Brain pericyte (primary cell): ENCODE measurements at regions not wholly inside any gene's neighbourhood (a gene's known extent, or its start where the extent isn't known, plus 50 kb on each side); places are given as distances from the start of the nearest gene placed in this dataset.

Experiments
- DNase-seq: peaks from one replicate; pipeline ENCODE4 v3.0.0-alpha.2; 2012; ENCODE audit warnings: low read depth, low spot score

DNA sequence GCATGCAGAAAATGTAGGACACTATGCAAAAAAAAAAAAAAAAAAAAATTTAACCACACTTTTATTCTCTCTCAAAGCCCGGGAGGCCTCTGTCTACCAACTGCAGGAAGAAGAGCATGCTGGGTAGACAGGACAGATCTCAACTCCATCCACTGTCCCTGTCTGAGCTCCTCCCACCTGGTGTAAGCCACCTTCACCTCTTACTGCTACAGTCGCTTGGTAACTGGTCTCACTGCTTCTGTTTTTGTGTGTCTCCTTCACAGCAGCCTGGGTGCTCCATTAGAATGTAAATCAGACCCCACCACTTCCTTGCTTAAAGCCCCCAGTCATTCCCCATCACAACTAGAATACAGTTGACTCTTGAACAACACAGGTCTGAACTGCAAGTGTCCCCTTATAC, 115.1 kb upstream of the PROK2 start:
- DNase-seq: no peak

DNA sequence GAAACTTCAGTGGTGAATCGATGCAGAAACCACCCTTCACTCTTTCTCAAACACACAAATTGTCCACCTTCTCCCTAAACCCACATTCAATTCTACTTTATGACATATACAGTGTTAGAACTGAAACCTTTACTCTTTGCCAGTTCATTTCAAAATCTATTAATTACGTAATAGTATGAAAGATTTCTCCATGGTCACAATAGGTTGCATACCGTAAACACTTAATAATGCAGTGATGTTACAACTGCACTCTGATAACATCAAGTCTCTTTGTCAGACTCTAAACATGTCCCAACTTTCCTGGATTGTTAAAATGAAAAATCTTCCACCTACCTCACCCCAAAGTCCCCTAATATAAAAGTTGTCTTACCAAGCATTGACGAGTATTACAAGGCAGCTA, 111.8 kb upstream of the PROK2 start:
- no peak for DNase-seq

DNA sequence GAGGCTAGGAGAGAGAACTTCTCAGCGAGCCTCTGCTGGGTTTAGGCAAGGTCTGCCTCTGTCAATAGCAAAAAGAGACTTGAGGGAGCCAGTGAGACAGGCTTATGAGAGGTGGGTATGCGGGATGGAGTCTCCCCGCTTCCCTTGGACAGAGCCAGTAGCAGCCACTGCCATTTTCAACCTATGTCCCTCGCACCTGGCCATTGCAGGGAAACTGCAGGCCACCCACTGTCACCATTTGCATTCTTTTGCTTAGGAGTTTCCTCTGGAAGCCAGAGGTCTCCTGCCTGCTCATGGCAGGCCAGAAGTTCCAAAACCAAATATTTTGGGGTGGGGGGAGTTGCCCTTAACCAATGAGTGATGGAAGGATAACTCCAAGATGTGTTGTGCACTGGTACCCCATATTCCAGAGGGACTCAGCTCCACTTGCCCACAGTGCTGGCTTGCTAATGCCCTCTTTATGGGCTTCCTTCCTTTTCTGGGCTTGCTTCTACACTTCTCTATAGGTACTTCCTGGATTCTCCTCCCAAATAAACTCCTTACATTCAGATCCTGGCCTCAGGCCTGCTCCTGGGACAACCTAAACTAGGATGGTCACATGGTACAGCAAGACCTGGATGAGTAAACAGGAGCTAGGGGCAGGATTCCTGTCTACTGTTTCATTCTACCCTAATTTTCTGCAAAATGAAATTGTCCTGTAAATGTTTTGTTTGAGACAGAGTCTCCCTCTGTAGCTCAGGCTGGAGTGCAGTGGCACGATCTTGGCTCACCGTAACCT, 108.9 kb upstream of the PROK2 start:
- DNase-seq: no peak

DNA sequence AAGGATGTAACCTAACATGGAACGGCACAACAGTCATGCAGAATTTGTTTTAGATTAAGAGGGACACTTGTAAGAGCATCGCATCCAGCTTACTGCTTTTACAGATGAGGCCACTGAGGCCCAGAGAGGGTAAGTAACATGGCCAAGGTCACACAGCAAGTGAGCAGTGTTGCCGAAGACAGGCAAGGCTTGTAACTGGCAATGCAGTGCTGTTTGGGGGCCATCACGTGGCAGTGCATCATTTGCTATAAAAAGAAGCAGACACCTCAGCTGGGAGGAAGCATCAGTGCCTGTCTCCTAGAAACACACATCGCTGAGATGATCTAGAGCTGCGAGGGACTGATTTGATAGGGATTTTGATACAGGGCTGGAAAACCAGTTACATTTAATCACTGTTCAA, 108.2 kb upstream of the PROK2 start:
- DNase-seq: no peak

DNA sequence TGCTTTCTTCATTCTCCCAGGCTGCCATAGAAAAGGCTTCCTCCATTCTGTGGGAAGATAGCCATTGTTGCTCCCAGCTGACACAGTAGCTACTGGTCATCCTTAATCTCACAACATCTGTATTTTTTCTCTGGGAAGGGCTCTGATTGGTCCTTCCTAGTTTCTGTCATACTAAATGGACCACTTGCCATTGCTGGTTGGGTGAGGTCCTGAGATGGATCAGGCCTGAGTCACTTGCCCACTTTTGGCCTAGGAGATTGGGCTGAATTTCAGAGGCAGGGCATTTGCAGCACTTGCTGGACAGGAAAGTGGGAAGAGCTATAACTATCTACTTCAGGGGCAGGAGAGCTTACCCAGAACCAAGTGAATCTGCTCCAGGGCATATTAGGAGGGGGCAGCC, 106.5 kb upstream of the PROK2 start:
- no peak for DNase-seq

DNA sequence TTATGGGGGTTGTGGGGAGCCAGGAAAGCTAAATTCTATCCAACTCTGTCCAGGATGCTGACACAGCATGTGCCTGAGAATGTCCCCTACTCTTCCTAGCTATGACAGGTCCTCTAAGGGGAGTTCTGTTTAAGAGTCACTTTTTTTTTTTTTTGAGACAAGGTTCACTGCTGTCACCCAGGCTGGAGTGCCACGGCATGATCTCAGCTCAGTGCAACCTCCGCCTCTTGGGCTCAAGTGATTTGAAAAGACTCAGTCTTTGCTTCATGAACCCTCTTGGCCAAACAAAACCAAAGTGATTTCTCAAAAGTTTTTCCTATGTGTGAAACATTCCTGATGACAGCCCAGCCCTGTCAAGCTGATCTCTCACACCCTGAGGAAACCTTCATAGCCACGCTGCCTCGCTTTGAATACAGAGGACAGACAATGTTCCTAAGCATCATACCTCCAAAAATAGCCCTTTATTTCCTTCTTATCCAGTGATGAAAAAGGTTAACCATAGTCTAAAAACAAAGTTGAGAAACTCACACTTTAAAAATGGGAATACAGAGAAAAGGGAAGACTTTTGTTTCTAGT, 105.5 kb upstream of the PROK2 start:
- DNase-seq: no peak

DNA sequence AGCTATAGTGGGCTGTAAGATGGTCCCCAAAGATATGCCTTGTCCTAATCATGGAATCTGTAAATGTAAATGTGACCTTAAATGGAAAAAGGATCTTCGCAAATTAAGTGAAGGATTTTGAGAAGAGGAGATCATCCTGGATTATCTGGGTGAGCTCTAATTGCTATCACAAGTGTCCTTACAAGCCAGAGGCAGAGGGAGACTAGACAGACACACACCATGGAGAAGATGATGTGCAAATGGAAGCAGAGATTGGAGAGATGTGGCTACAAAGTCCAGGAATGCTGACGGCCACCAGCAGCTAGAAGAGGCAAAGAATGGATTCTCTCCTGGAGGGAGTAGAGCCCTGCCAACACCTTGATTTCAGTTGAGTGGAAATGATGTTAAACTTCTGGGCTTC, 102.3 kb upstream of the PROK2 start:
- no peak for DNase-seq

DNA sequence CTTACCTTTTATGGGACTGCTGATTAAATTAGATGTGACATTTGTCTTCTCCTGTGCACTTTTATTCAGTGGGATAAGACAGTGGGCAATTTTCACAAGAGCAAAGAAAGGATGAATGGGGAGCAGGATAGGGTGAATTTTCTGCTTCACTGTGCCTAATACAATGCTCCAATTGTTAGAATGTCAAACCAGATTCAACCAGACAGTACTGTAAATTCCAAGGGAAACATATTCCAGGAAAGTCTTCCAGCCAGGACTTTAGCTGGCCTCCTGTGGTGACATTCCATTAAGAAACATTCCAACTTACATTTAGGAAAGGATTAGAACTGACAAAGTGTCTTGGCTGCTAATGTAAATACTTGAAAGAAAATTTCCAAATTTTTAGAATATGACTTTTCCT, 100.1 kb upstream of the PROK2 start:
- DNase-seq: no peak

DNA sequence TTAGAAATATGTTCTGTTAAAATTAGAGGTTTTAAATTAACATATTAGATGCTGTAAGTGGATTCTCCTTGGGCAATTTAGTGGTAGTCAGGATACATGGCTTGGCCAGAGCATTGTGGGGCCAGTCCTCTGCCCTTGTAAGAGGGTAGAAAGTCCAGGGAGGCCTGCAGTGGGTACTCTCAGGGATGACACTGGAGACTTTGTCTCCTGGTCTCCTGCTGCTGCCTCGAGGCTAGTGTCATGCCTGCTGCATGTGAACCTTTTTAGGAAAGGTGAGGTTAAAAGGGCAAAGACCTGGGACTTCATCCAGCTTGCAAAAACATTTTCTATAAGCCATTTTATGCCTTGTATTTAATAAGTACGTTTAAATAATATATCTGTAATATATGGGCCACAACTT, 96.8 kb upstream of the PROK2 start:
- no peak for DNase-seq

DNA sequence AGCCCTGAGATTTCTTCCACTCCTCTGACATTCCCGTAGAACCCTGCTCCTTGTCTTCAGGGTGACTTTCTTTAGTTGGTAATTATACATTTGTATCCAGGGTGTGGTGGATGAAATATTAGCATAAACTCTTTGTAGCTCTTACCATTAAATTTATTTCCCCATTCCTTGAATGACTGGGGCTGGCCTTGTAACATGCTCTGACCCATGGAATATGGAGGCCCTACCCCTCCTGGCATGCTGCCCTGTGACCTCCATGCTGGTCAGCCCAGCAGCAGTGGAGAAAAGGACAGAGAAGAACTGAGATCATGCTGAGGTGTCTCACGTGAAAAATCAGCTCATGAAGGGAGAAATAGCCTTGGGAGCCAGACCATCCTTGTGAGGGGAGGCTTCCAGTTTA, 96.1 kb upstream of the PROK2 start:
- no peak for DNase-seq

DNA sequence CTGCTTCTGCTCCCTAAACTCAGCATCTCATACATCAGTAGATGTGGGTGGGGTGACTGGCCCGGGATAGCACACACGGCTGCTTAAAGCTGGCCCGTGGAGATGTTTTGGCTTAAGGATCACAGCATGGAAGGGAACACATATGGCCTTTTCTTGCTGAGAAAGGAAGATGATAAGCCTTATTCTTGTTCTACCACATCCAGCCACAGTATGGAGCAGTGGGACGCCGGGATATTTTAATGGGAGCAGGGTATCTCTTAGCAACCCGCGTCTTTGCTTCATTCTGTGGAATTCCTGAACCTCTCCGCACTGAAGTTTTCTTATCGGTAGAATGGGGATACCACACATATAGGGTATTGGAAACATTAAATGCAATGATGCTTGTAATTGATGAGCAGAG, 94.1 kb upstream of the PROK2 start:
- no peak for DNase-seq

DNA sequence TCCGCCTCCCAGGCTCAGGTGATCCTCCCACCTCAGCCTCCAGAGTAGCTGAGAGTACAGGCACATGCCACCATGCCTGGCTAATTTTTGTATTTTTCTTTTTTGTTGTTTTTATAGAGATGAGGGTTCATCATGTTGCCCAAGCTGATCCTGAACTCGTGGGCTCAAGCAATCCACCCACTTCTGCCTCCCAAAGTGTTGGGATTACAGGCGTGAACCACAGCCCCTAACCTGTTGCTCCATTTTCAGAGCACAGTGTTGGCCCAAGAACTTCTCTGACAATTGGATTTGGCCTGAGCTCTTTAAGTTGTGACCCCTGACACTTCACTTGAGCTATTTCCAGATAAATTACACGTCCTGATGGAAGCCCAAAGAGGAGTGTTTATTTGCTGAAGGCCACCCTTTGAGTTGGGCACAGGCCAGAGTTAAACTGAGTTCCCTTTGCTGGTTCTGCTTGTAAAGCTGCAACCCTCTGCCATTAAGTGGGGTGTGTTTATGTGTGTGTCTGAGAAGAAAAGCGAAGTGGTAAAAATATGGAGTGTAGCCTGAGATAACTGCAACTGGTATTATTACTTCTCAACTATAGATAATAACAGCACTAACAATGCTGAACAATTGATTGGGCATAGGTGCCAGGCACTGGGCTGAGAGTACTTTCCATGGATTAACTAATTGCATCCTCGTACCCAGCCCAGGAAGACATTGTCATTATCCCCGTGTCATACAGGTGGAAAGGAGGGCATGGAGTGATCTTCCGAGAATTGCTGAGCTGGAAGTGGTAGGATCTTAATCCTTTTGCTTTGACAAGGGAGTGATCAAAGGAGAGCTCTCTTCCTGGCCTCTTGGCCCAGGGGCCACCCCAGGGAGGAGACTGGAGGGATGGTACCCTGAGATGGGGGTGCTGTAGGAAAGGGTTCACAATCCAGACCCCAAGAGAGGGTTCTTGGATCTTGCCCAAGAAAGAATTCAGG, 91.5 kb upstream of the PROK2 start:
- DNase-seq: no peak

DNA sequence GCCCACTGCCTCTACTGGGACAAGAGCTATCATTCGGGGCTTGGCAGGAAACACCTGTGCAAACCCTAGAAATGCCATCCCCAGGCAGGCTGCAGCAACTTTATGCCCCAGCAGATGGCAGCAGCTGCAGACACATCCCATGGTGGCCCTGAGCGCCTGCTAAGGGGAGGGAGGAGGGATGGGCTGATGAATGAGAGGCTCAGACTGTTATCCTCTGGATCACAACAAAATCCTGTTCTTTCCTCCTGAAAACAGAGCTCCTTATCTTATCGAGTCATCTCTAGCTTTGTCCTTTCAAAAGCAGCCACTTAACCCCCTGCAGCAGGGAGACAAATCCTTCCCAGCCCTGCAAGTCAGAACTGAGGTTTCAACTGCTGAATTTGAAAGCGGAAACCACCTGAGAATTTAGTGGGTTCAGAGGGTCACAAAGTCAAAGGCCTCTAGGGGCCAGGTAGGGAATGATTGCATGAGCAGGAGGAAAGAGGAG, 90.6 kb upstream of the PROK2 start:
- DNase-seq: peak; percentile 21

DNA sequence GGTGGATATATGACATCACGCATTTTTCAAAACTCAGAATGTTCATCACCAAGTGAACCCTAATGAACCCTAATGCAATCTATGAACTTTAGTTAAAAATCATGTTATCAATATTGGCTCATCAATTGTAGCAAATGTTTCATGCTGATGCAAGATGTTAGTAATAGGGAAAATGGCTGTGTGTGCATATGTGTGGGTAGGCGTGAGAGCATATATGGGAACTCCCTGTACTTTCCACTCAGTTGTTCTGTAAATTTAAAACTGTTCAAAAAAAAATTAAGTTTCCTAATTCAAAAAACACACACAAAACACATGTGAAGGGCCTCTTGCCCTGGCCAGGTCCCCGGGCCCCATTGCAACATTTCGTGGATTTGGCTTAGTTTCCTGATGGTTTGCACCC, 89.7 kb upstream of the PROK2 start:
- DNase-seq: no peak

DNA sequence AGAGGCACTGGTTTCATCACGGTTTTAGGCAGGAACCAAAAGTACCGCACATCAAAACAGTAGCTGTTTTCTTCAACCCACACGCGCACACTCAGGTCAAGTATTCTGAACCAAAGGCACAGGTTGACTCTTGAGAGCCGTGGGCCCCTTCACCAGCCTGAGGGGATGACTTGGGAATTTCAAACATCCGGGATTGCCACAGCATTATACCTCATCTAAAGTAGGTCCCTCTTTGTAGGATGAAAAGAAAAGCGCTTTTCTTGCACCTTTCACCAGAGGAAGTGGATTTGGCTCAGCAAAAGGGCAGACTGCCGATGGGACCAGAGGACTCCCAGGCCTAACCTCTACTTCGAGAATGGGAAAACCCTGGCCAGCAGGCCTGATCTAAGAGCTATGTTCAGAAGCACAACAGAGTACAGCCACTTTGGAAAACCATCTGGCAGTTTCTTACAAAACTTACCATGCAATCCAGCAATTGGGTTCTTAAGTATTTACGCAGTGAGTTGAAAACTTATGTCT, 88.2 kb upstream of the PROK2 start:
- DNase-seq: no peak

DNA sequence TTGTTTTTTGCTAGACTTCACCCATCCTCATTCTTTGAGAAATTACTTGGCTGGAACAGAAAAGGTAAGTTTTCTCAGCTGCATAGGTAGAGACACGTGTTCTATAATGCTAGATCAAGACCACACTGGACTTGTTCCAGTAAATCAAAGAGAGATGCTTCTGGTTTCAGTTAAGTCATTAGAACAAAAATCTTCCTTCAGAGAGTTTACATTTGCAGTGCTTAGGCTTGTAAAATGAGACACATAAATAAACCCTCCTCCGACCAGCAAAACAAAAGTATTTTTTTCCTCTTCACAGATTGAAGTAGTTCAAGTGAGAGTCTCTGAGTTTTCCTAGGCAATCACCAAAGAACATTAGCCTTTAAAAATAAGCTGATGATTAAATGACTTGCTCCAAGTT, 87.3 kb upstream of the PROK2 start:
- no peak for DNase-seq

DNA sequence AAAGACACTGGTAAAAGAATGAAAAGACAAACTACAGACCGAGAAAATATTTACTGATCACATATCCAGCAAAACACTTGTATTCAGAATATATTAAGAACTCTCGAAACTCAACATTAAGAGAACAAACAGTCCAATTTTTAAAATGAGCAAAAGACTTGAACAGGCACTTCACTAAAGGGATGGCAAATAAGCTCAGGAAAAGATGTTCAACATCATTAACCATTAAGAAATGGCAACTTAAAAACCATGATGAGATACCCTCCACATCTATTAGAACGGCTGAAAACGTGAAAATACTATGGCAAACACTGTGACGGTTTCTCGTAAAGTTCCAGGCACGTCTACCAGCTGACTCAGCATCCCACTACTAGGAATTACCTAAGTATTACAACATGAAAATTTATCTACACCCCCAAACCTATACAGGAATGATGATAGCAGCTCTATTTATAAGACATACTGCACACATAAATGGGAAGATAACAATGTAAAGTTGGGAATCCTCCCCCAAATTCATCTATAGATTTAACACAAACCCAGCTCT, 86.1 kb upstream of the PROK2 start:
- no peak for DNase-seq

DNA sequence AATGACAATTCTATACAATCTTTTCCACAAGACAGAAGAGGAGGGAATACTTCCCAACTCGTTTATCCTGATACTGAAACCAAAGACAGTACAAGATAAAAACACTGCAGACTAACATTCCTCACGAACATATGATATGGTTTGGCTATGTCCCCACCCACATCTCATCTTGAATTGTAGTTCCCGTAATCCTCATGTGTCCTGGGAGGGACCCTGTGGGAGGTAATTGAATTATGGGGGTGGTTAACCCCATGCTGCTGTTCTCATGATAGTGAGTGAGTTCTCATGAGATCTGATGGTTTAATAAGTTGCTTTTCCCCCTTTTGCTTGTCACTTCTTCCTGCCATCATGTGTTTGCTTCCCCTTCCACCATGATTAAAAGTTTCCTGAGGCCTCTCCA, 83.9 kb upstream of the PROK2 start:
- no peak for DNase-seq

DNA sequence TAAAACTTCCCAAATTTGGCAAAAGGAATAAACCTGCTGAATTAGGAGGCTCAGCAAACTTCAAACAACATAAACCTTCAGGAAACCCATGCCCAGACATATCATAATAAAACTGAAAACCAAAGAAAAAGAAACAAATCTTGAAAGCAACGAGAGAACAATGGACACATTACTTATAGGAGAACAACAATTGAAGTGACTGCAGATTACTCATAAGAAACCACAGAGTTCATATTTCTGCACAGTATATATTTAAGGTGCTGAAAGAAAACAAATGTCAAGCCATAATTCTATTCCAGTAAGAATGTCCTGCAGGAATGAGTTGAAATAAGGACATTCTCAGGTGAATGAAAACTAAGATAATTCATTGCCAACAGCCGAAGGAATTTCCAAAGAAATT, 80.8 kb upstream of the PROK2 start:
- DNase-seq: no peak

DNA sequence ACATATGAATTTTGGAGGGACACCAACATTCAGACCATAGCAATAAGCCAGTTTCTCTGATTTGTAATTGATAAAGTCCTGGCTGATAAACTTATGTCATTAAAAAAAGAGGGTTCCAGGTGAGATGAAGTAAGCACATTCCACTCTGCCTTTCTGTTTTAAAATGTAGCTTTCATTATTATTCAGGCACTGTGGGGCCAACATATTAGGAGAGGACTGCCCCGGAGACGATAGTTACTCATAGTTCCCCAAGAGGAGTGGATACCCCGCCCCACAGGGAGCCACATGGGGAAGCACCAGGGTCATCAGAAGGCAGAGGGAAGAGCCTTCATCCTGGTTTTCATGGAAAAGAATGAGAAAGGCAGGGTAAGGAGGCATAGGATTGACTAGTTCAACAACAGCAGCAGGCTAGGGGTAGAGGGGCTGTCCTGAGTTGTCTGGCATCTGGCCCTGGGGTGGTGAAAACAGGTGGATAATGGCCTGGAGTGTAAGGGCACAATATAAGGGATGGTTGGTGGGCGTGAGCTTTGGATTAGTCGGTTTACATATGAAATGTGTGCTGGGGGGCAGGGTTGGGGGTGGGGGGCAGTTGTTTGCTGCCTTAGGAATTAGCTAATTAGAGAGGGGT, 78.7 kb upstream of the PROK2 start:
- no peak for DNase-seq

DNA sequence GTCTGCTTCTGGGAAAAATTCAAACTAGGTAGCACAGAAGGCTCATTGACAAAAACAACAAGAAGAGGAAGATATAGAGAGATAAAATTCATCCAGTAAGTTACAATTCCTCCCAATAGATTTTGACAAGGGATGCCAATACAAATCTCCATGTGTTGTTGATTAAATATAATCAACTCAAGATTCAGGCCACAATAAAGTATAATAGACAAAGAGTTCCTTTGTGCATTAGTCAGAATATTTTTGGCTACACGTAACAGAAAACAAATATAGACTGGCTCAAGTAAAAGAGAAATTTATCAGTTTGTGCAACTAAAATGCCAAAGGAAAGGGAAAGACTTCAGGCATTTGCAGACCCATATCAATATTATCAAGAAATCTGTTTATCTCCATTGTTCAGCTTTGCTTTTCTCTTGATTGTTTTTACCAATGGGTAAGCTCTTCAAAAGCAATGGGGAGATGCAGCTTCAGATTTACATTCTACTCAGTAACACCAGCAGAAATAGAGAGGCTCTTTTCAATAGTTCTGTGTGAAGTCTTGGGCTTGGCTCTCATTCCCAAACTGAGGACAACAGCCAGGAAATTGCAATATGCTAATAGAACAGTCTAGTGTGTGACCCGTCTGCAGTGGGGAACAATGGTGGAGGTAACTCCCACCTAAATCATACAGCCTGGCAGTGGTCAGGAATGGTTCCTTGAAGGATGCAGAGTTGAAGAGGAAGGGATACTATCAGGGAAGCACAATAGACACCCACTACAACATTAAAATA, 77.6 kb upstream of the PROK2 start:
- DNase-seq: no peak
